Heart right ventricle (tissue), 16 donors: ENCODE measurements at regions not wholly inside any gene's neighbourhood (a gene's known extent, or its start where the extent isn't known, plus 50 kb on each side); places are given as distances from the start of the nearest gene placed in this dataset.

Experiments used
- ATAC-seq, 8 donors: fragments of 200-7000 bp; cut with Tn5 transposase; one replicate each; pipeline ENCODE4 v1.9.1; 2020; ENCODE audit warnings: mild to moderate bottlenecking in 8 of 8, moderate library complexity in 8 of 8, moderate number of reproducible peaks in 1 of 8
- DNase-seq, 2 donors: peaks; one replicate each; pipeline ENCODE4 v3.0.0-alpha.2; 2020
- H3K27ac ChIP-seq, 10 donors: fragments of 200-600 bp; sonication (generic) in 2 of 10; one replicate each; pipeline versions ENCODE4 v1.5.0 to v1.8.0; 2020 to 2022; ENCODE audit warnings: mild to moderate bottlenecking in 3 of 10
- H3K27me3 ChIP-seq, 7 donors: fragments of 200-600 bp; one replicate each; pipeline ENCODE4 v1.8.0; 2021 to 2022; ENCODE audit warnings: mild to moderate bottlenecking in 2 of 7
- H3K36me3 ChIP-seq, 9 donors: fragments of 200-600 bp; sonication (generic) in 1 of 9; one replicate each; pipeline versions ENCODE4 v1.5.0 to v1.8.0; 2020 to 2022; ENCODE audit warnings: mild to moderate bottlenecking in 2 of 9
- H3K4me1 ChIP-seq, 9 donors: fragments of 200-600 bp; sonication (generic) in 1 of 9; one replicate each; pipeline versions ENCODE4 v1.5.0 to v1.8.0; 2020 to 2022; ENCODE audit warnings: mild to moderate bottlenecking in 4 of 9
- H3K4me3 ChIP-seq, 10 donors: fragments of 200-600 bp; sonication (generic) in 2 of 10; one replicate each; pipeline versions ENCODE4 v1.5.0 to v1.8.0; 2020 to 2022; ENCODE audit warnings: mild to moderate bottlenecking in 7 of 10, moderate library complexity in 2 of 10
- H3K9me3 ChIP-seq, 11 donors: fragments of 200-600 bp in 10 of 11; sonication (generic) in 2 of 11; one replicate each; pipeline versions ENCODE4 v1.5.0 to v1.8.0; 2013 to 2022; ENCODE audit warnings: mild to moderate bottlenecking in 2 of 11, control low read depth in 1 of 11, moderate library complexity in 1 of 11
- CTCF ChIP-seq, 9 donors: fragments of 200-600 bp; sonication (generic) in 2 of 9; IDR thresholded peaks; one replicate each; pipeline versions ENCODE4 v1.5.0 to v1.8.0; 2021 to 2022; ENCODE audit warnings: antibody characterized with exemption in 9 of 9, mild to moderate bottlenecking in 5 of 9, moderate library complexity in 1 of 9
- WGBS, 2 donors: extraction: QIAGEN DNeasy Blood & Tissue Kit; methylation state at CpG; one replicate each; pipeline ENCODE4 v1.1.7; 2013; ENCODE audit warnings: inconsistent platforms in 1 of 2; 5-methylcytosine and 5-hydroxymethylcytosine counted together
- intact Hi-C, 10 donors: fragments of 100-400 bp; cut with DNase I; formaldehyde crosslinking; loops; one replicate each; pipeline versions ENCODE4 v1.11.1 to v1.14.2; 2022
- donor health status: Arrhythmogenic right ventricular cardiomyopathy.
- donor health status: ischemic (EF 13 %, LVEDD 7.1; RV severe dilation, severe dysfunction).
- donor health status: healthy with polysubstance abuse.
- donor health status: DM: no; HTN: yes; CAD: no.
- donor health status: DM: no; HTN: no; CAD: no.
- donor health status: ischemic (EF 25% LVEDD 6.9; RV normal size, moderate dysfunction).
- donor health status: ischemic (EF 25% LVEDD 5.7; RV mildly dilated, moderate dysfunction).
- donor health status: healthy.
- donor health status: DM: yes; HTN: yes; CAD: no.
- donor health status: Ischemic cardiomyopathy.
- donor health status: ischemic (EF 35%, LVEDD 5.7; RV mildly dilated, moderate dysfunction).
- donor health status: nonischemic (EF 11% LVEDD 7.7; RV severe dilation, severe dysfunction).
- donor health status: DM: yes; HTN: yes; CAD: no.
- donor health status: PGD.
- donor health status: ischemic (EF 29% LVEDD 5.4; RV normal size, mild dysfunction).
- donor health status: nonischemic (EF 23%, LVEDD 6.1; RV moderate dilation, normal function).

GRCh38 chr2:122741403-122741802, 986.0 kb downstream of the TSN start:
- no peak for DNase-seq
- no peaks in the 10 kb centered on the region for H3K36me3 ChIP-seq
- no peaks in the 10 kb centered on the region for H3K9me3 ChIP-seq
- H3K27ac ChIP-seq = no peak overlapping the region
- no peaks in the 10 kb centered on the region for H3K4me1 ChIP-seq
- WGBS, 2 donors = 72 to 73% methylated on average over 1 of the region's 1 CpG
- H3K27me3 ChIP-seq = no peaks in the 10 kb centered on the region
- intact Hi-C loops = no loop called here
- TF ChIP-seq CTCF (IDR thresholded peaks at IDR 0.05) = no peak
- no peak for ATAC-seq
- H3K4me3 ChIP-seq = no peak overlapping the region

GRCh38 chr2:122743021-122743675, 987.7 kb downstream of the TSN start:
- DNase-seq (no peak), ATAC-seq (no peak)
- intact Hi-C loops = no loop called here
- Histone ChIP-seq H3K9me3 (no peaks in the 10 kb centered on the region), H3K27me3 (no peaks in the 10 kb centered on the region), H3K4me3 (no peak overlapping the region), H3K4me1 (no peaks in the 10 kb centered on the region), H3K27ac (no peak overlapping the region), H3K36me3 (no peaks in the 10 kb centered on the region)
- WGBS, 2 donors = 93 to 94% methylated on average over 2 of the region's 2 CpGs
- TF ChIP-seq CTCF (IDR thresholded peaks at IDR 0.05) = no peak

GRCh38 chr2:122745603-122746002, 990.2 kb downstream of the TSN start:
- WGBS, 2 donors = 67 to 69% methylated on average over 4 of the region's 4 CpGs
- TF ChIP-seq CTCF (IDR thresholded peaks at IDR 0.05) = no peak
- H3K4me1 ChIP-seq = no peaks in the 10 kb centered on the region
- no peaks in the 10 kb centered on the region for H3K36me3 ChIP-seq
- no peak for DNase-seq
- intact Hi-C loops = no loop called here
- no peaks in the 10 kb centered on the region for H3K9me3 ChIP-seq
- no peak overlapping the region for H3K27ac ChIP-seq
- no peaks in the 10 kb centered on the region for H3K27me3 ChIP-seq
- no peak for ATAC-seq
- H3K4me3 ChIP-seq = no peak overlapping the region

GRCh38 chr2:122747670-122748069, 992.2 kb downstream of the TSN start:
- intact Hi-C loops = no loop called here
- no peaks in the 10 kb centered on the region for H3K36me3 ChIP-seq
- TF ChIP-seq CTCF (IDR thresholded peaks at IDR 0.05) = no peak
- H3K4me1 ChIP-seq = no peaks in the 10 kb centered on the region
- no peak for DNase-seq
- no peak overlapping the region for H3K27ac ChIP-seq
- H3K27me3 ChIP-seq = no peaks in the 10 kb centered on the region
- no peak for ATAC-seq
- WGBS, 2 donors = 74 to 90% methylated on average over 2 of the region's 2 CpGs
- no peaks in the 10 kb centered on the region for H3K9me3 ChIP-seq
- no peak overlapping the region for H3K4me3 ChIP-seq
